GM19463 (cell line): ENCODE measurements at regions not wholly inside any gene's neighbourhood (a gene's known extent, or its start where the extent isn't known, plus 50 kb on each side); places are given as distances from the start of the nearest gene placed in this dataset.
"Not testable (repeated sequence)": the region's sequence is repeated elsewhere in the genome, so short reads cannot be mapped to it uniquely, and the experiment has no call there.

Source experiments
- ATAC-seq: cut with Tn5 transposase; IDR thresholded peaks from one replicate; pipeline ENCODE4 v1.9.1; 2021; ENCODE audit warnings: mild to moderate bottlenecking, moderate library complexity; ENCODE audit not compliant: unreplicated experiment

DNA sequence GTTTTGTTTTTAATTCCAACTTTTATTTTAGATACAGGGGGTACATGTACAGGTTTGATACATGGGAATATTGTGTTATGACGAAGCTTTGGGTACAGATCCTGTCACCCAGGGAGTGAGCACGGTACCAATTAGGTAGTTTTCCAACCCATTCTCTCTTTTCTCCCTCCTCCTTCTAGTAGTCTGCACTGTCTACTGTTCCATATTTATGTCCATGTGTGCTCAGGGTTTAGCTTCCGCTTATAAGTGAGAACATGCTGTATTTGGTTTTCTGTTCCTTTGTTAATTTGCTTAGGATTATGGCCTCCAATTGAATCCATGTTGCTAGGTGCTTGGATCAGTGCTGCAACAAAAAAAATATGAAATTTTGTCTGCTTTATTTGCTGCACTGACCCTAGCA lies 659.3 kb upstream of the TMEFF2 start:
- no peak for ATAC-seq

DNA sequence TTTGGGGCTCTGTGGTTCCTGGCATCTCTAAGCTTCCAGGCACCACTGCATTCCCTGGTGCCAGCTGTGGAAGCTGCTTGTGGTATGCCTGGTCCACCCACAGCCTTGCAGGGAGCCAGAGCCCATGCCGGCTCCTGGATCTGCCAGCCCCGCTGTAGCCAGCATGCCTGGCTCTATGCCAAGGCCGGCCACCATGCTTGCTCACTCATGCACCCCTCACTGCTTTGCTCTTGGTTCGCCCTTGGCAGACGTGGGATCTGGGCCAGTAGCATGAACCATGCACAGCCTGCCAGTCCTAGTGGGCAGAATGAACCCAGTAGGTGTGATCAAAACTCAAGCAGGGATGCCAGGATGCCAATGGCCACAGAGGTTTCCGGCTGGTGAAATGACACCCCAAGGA lies 634.2 kb upstream of the TMEFF2 start:
- ATAC-seq = no peak

DNA sequence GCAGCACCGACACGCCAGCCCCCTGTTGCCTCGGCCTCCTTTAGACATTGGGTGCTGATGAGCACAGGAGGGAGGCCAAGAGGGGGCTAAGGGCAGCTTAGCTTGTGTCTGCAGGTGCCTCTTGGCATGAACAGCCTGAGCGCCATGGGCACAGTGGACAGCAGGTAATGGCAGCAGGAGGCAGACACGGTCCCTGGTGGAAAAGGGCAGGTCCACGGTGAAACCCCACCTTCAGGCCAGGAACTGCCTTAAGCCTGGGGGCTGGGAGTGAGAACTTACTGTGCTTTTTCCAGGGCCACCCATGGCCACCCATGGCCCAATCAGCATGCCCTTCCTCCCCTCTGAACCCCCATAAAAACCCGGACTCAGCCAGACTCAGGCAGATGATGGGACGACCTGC lies 633.4 kb upstream of the TMEFF2 start:
- ATAC-seq = no peak

DNA sequence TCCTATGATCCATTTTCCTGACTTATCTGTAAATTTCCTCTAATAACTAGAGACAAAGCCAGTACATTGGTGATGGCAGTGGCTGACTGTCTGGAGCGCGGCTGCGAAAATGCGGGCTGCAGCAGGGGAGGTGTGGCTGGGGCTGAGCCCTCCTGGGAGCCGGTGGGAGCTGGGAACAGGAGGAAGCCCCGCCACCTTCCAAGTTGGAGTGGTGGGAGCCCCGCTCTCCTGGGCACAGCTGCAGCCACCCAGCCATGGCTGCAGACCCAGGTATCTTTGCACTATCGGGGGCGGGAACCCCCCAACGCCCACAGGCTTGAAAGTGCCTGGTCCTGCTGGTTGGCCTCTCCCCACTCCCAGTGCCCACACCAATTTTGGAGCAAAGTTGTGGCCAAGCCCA lies 633.0 kb upstream of the TMEFF2 start:
- ATAC-seq = no peak

DNA sequence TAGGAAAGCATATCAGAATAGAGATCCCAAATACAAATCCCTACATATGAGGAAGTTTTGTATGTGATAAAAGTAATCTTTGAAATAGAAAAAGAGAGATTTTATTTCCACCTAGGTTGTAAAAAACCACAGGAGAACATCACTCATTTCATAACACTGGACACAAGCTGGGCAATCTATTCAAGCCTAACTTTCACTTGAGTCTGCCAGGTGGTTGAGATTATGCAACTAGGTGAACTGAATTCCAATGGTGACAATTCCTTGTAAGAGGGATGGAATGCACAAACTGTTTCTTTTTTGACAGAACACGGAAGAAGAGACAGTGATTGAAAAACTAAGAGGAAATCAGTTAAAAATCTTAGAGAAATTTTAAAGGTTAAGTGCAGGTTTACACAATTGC lies 619.6 kb upstream of the TMEFF2 start:
- ATAC-seq = no peak

DNA sequence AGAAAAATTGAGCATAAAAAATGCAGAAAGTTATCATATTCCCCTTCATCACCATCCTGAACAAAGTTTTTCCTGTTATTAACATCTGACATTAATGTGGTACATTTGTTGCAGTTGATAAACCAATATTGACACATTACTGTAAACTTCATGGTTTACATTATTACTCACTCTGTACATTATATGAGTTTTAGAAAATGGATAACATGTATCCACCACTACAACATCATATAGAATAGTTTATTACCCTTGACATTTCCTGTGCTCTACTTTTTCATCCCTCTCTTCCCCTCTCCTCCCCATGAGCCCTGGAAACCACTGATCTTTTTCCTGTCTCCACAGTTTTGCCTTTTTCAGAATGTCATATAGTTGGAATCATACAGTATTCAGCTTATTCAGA lies 618.6 kb upstream of the TMEFF2 start:
- ATAC-seq = no peak

DNA sequence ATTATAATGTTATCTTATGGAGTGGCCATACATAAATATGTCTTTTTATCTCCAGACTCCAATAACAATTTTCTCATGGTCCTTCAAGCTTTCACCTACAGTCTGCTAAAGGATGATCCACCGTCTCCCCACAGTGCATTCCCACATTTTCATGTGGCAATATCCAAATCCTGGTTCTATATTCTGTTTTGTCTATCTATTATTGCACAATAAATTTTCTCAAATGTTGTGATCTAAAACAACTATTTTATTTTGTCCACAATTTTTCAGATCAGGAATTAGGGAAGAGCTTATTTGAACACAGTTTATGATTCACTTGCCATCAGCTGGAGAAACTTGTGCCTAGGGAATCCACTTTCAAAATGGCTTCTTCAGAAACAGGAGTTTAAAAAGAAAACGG lies 614.4 kb upstream of the TMEFF2 start:
- no peak for ATAC-seq

DNA sequence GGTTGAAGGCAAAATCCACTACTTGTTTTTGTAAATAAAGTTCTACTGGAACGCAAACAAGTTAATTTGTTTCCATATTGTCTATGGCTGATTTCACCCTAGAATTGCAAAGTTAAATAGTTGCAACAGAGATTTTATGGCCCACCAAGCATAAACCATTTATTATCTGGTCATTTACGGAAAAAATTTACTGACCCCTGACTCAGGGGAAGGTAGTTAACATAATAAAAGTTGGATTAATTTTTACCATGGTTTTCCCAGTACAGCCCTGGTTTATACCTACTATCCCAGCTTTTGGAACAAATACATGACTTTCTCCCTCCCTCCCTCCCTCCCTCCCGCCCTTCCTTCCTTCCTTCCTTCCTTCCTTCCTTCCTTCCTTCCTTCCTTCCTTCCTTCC lies 588.9 kb upstream of the TMEFF2 start:
- no peak for ATAC-seq

DNA sequence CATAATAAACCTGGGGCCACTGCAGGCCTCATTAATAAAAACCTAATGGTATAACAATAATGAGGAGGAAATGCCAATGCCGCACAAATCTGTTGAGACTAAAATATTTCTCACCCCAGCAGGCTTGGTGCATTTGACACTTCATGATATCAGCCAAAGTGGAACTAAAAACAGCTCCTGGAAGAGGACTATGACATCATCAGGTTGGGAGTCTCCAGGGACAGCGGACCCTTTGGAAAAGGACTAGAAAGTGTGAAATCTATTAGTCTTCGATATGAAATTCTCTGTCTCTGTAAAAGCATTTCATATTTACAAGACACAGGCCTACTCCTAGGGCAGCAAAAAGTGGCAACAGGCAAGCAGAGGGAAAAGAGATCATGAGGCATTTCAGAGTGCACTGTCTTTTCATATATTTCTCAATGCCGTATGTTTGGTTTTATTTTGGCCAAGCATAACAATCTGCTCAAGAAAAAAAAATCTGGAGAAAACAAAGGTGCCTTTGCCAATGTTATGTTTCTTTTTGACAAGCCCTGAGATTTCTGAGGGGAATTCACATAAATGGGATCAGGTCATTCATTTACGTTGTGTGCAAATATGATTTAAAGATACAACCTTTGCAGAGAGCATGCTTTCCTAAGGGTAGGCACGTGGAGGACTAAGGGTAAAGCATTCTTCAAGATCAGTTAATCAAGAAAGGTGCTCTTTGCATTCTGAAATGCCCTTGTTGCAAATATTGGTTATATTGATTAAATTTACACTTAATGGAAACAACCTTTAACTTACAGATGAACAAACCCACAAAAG lies 580.9 kb upstream of the TMEFF2 start:
- no peak for ATAC-seq

DNA sequence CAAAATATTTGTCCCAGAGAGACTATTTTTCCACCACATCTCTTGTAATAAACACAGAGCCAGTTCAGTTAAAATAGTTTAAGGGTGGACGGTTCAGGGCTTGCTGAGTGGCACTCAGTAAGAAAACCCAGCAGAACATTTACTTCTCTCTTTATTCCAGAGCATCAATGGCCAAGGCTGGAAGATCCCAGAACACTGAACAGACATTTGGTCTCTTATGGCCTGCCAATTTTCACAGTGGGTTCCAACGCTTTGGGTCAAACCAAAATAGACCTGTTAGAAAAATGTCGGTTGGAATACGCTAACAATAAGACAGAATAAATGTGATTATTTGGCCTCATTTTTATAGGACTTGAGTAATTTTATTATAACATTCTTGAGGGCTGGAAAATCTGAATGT lies 580.3 kb upstream of the TMEFF2 start:
- no peak for ATAC-seq

DNA sequence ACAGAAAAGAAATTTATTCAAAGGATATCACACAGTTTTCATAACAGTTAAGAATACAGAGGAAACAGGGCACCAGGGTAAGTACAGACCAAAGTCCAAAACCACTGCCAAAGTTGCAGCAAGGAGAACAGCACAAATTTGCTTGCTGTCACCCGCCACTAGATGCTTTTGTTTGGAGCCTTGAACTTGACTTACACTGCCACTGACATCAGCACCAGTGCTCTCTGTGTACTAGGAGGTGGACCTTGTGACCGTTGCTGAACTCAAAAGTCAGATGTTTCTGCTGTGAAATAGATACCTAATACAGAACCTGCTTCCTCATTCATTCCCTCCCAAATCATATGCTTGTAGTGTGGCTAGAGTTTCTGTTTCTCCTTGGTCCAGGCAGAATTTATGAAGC lies 578.3 kb upstream of the TMEFF2 start:
- ATAC-seq = no peak

DNA sequence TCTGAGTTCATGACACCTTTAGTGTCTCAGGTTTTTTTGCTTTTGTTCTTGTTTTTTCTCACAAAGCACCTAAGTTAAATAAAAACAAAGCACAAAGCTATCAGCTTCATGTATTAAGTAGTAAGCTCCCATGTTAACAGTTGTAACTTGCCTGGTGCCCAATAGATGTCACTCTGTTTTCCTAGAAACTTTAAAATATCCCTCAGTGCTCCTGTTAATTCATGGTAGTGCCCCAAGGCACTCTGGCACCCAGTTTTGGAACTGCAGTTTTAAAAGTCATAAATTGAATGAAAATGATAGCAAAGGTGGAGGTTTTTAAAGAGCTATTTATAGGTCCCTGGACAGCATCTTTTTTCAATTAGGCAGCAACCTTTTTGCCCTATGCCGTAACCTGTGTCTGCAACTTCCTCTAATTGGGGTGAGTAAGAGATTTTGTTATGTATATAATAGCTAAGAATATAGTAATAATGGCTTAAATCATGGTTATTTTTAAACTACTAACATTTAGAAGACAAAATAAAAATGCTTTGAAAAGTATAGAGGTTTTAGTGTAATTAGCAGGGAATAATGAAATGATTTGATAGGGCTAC lies 555.0 kb upstream of the TMEFF2 start:
- no peak for ATAC-seq

DNA sequence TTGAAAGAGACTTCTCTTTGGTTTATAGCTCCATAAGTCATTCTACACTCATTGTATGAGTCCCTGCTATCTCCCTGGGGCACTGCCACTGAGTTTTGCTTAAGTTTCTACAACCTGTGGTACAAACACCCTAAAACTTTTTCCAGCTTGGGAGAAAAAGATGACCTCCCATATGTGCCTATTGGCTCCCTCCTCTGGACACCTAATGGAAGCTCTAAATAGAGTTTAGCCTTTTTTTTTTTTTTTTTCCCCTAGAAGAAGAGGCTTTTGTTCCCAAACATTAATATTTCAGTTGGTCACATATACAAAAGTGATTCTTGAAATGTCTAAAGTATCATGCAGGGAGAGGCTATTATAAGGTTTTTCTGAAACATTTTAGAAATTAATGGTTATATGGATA lies 547.2 kb upstream of the TMEFF2 start:
- ATAC-seq = no peak

DNA sequence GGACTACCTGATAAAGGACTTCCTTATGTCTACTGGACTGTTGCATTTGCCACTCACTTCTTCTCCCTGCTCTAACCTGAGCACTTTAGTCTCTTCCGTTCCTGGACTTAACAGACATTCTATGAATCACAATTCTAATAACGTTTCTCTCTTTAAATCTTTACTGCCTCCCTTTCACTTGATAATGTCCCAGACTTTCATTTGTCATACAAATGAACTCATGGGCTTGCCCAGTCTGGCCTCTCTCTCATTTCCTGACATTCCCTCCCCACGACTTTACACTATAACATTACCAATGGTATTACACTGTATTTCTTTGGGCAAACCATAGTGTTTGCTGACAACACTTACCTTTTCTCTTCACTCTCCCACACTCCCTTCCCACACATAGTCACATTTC lies 540.7 kb upstream of the TMEFF2 start:
- no peak for ATAC-seq

DNA sequence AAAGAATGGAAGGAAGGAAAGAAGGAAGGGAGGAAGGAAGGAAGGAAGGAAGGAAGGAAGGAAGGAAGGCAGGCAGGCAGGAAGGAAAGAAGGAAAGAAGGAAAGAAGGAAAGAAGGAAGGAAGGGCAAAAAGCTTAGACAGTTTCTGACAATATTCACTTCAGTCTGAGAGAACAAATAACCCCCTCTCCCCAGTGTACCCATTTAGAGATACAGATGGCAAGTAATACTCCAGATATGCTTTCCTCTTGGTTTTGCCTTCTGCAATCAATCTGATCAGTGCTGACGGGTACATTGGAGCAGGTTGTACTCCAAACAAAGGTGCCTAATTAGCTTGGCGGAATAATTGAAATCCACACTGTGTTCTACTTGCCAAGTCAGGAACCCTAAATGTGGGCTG lies 534.6 kb upstream of the TMEFF2 start:
- no peak for ATAC-seq

DNA sequence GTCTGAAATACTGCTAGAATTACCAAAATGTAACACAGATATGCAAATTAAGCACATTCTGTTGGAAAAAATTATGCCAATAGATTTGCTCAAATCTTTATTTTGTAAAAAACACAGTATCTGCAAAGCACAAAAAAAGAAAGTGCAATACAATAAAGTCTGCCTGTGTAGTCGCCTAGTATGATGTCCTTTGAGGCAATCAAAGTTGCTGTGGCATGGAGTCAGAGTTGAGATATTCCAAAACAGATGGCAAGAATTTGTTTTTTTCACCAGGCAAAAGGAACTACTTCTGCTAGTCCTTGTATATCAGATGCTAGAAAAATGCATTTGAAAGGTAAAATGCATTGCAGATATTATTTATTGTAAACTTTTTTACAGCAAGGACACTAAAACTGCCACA lies 531.3 kb upstream of the TMEFF2 start:
- no peak for ATAC-seq

DNA sequence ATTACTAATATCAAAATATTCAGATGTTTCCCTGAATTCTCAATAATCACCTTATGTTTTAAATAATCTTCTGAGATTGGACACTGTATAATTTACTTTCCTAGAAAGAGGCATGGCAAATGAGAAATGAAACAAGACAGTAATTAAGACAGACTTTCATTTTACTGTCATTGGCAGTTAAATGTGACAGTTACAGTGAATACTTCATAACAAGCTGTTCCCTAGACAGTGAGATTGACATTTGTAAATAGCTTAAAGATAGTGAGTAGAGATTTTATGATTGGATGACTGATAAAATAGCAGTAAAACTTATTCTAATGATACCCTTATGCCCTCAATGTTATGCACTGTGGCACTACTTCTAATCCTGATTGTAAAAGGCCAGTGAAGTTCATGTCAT lies 524.9 kb upstream of the TMEFF2 start:
- no peak for ATAC-seq

DNA sequence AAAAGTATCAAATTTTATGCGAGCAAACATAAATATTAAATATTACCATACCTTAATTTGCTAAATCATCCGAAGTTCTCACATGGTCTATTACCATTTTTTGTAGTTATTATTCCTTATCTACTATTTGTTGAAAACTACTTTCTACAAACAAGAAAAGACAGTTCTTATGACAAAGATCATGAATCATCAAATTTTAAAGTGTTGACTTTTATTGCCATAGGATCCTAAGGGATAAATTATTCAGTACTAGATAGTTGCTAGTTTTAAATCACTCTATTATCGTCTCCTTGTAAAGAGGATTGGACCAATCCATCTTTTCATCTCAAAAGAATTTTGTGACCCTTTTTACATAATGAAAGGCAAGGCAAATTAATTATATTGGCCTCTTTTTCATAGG lies 523.6 kb upstream of the TMEFF2 start:
- no peak for ATAC-seq

DNA sequence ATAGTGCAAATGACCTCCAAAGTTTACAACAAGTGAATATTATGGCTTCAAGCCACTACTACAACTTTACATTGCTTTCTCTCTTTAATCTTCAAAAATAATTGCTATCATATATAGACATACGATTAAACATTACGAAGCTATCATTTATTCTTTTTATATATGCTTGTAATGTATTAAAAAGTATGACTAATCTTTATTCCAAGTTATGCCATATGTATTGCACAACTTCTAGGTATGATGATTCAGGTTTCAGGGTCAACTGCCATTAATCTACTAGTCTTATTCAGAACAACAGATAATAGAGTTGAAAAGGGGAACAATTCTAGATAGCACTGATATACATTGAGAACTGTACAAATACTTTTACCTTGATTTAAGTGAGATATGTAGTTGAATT lies 506.2 kb upstream of the TMEFF2 start:
- ATAC-seq = no peak

DNA sequence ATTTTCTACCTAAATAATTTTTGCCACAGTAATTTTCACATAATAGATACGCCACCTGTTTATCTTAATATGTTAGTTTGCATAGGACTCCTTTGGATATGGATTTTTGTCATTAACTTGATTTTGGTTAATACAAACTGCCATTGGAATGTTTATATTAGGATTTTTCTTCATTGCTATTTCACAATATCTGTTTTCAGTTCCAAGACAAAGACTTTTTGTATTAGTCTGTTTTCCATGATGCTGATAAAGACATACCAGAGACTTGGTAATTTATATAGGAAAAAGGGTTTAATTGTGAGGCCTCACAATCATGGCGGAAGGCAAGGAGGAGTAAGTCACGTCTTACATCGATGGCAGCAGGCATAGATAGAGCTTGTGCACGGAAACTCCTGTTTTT lies 503.1 kb upstream of the TMEFF2 start:
- no peak for ATAC-seq

DNA sequence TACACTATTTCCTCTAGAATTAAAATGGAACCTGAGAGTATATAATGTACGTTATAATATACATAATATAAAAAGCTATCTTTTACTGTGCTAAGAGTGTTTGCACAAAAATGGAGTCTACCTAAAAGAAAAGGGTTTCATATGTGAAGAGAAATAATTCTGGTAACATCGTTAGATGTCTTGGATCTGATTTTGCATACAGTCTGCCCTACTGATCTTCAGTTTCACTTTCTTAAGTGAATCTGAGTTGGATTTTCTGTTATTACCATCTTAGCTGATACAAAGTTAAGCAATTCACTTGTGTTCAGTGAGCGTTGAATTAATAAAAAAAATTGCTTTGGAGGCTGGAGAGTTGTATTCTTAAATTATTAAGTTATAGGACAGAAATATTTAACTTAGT lies 502.1 kb upstream of the TMEFF2 start:
- no peak for ATAC-seq

DNA sequence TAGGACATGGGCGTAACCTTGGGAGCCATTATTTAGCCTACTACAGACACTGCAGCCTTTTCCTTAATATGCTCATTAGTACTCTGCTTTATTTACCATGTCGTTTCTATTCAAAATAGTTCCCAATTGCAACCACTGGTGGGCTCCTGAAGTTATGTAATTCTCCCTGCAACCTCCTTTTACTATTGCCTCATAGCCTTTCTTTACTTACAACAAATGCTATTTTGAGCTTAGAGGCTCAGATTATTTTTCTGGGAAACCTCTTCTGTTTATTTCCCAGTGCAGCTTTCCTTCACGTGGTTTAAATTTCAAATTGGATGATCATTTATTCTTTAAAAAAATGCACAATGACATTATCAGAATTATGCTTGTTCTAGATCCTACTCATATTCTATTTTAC lies 492.3 kb upstream of the TMEFF2 start:
- no peak for ATAC-seq

DNA sequence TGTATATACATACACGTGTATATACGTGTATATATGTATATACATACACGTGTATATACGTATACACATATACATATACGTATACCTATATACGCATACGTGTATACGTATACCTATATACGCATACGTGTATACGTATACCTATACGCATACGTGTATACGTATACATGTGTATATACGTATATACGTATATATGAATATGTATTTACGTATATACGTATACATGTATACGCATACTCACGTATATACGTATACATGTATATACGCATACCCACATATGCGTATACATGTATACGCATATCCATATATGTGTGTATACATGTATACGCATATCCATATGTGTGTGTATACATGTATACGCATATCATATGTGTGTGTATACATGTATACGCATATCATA lies 487.8 kb upstream of the TMEFF2 start:
- ATAC-seq = not testable (repeated sequence)
